B cell (primary cell): ENCODE measurements at regions not wholly inside any gene's neighbourhood (a gene's known extent, or its start where the extent isn't known, plus 50 kb on each side); places are given as distances from the start of the nearest gene placed in this dataset.

ENCODE experiments used
- ATAC-seq: fragments of 200-7000 bp; cut with Tn5 transposase; one replicate; pipeline ENCODE4 v1.10.0; 2021; ENCODE audit warnings: low read depth, mild to moderate bottlenecking, moderate number of reproducible peaks, moderate library complexity
- CTCF ChIA-PET: fragments of 350-600 bp; sonication (Branson Sonifier 250); formaldehyde crosslinking; loops from one replicate; lab custom pipeline; 2021; ENCODE audit warnings: antibody characterized with exemption, inconsistent platforms; lab: Charles Lee
- POLR2A ChIA-PET: fragments of 350-600 bp; sonication (Branson Sonifier 250); formaldehyde crosslinking; loops from one replicate; lab custom pipeline; 2021; ENCODE audit warnings: antibody characterized with exemption; lab: Charles Lee
- DNase-seq: peaks from one replicate; pipeline ENCODE4 v3.0.0; 2013
- H2AFZ ChIP-seq: 2 replicates; pipeline ENCODE4 v1.6.1; 2012; ENCODE audit warnings: mild to moderate bottlenecking, low read depth, low read length; ENCODE audit not compliant: insufficient read depth, poor library complexity, severe bottlenecking
- H3K27ac ChIP-seq, 2 donors: 1 replicate in 1 of 2; 2 replicates in 1 of 2; pipeline ENCODE4 v1.5.1; 2012 to 2013; ENCODE audit warnings: low read length in 2 of 2, mild to moderate bottlenecking in 2 of 2, moderate library complexity in 1 of 2
- H3K27me3 ChIP-seq, 4 experiments: fragments of 200-600 bp in 1 of 4; sonication (generic) in 1 of 4; replicated peaks in 1 of 4; 1 replicate in 2 of 4; 2 replicates in 2 of 4; pipeline versions ENCODE4 v1.6.1 to v1.7.0; 2013 to 2016; ENCODE audit warnings: low read length in 3 of 4, mild to moderate bottlenecking in 2 of 4, mixed read lengths in 1 of 4, moderate library complexity in 1 of 4; ENCODE audit not compliant: insufficient read depth in 4 of 4, control insufficient read depth in 3 of 4; ENCODE audit errors: control extremely low read depth in 1 of 4
- H3K36me3 ChIP-seq, 2 experiments: replicated peaks in 1 of 2; 1 replicate in 1 of 2; 2 replicates in 1 of 2; pipeline versions ENCODE4 v1.6.1 to v1.7.1; 2013; ENCODE audit warnings: low read length in 1 of 2; ENCODE audit not compliant: insufficient read depth in 2 of 2, control insufficient read depth in 1 of 2; ENCODE audit errors: control extremely low read depth in 1 of 2, extremely low read depth in 1 of 2
- H3K4me1 ChIP-seq, 2 donors: fragments of 200-600 bp in 1 of 2; sonication (generic) in 1 of 2; 1 replicate in 1 of 2; 2 replicates in 1 of 2; pipeline versions ENCODE4 v1.5.1 to v1.6.1; 2013 to 2017; ENCODE audit warnings: low read length in 2 of 2; ENCODE audit not compliant: control insufficient read depth in 2 of 2, insufficient read depth in 2 of 2
- H3K4me2 ChIP-seq: replicated peaks from 2 replicates; pipeline ENCODE3; 2012; ENCODE audit warnings: mild to moderate bottlenecking, low read depth, low read length; ENCODE audit not compliant: poor library complexity, severe bottlenecking
- H3K4me3 ChIP-seq, 5 experiments: fragments of 200-600 bp in 1 of 5; sonication (generic) in 1 of 5; 1 replicate in 3 of 5; 2 replicates in 2 of 5; pipeline versions ENCODE4 v1.5.1 to v1.7.0; 2011 to 2016; ENCODE audit warnings: low read length in 4 of 5, mild to moderate bottlenecking in 4 of 5, low read depth in 2 of 5, control low read depth in 1 of 5, moderate library complexity in 1 of 5; ENCODE audit not compliant: insufficient read depth in 1 of 5; ENCODE audit errors: control extremely low read depth in 1 of 5, extremely low read depth in 1 of 5
- H3K79me2 ChIP-seq: fragments of 200-600 bp; sonication (generic); one replicate; pipeline ENCODE4 v1.6.0; 2016; ENCODE audit warnings: low read length; ENCODE audit not compliant: control insufficient read depth, insufficient read depth
- H3K9ac ChIP-seq: fragments of 200-600 bp; sonication (generic); 2 replicates; pipeline ENCODE4 v1.6.1; 2017; ENCODE audit warnings: mild to moderate bottlenecking, low read length, moderate library complexity
- H3K9me3 ChIP-seq, 3 donors: one replicate each; pipeline versions ENCODE4 v1.6.1 to v1.7.1; 2013; ENCODE audit warnings: low read length in 2 of 3; ENCODE audit not compliant: control insufficient read depth in 2 of 3, insufficient read depth in 1 of 3; ENCODE audit errors: control extremely low read depth in 1 of 3
- H4K20me1 ChIP-seq: 2 replicates; pipeline ENCODE4 v1.6.0; 2012; ENCODE audit warnings: mild to moderate bottlenecking, low read length; ENCODE audit not compliant: insufficient read depth, control insufficient read depth, poor library complexity, severe bottlenecking
- H3K27ac Mint-ChIP-seq: one replicate; pipeline ENCODE4 v1.8.0; 2021; ENCODE audit warnings: mixed read lengths
- H3K27me3 Mint-ChIP-seq: one replicate; pipeline ENCODE4 v1.8.0; 2021; ENCODE audit warnings: mixed read lengths
- H3K4me1 Mint-ChIP-seq: one replicate; pipeline ENCODE4 v1.8.0; 2021; ENCODE audit warnings: mixed read lengths
- H3K4me3 Mint-ChIP-seq: one replicate; pipeline ENCODE4 v1.8.0; 2021; ENCODE audit warnings: mixed read lengths
- H3K9me3 Mint-ChIP-seq: one replicate; pipeline ENCODE4 v1.8.0; 2022; ENCODE audit warnings: mixed read lengths; ENCODE audit not compliant: insufficient read depth
- EZH2 ChIP-seq: IDR thresholded peaks from 2 replicates; pipeline ENCODE4 v1.6.1; 2012; ENCODE audit warnings: borderline replicate concordance, low read depth, mild to moderate bottlenecking, moderate library complexity, low read length; ENCODE audit not compliant: insufficient read depth, poor library complexity, severe bottlenecking
- WGBS: methylation state at CpG from one replicate; pipeline ENCODE4 v1.1.5; 2013; ENCODE audit warnings: missing lambda C conversion rate; ENCODE audit not compliant: insufficient coverage; 5-methylcytosine and 5-hydroxymethylcytosine counted together
- intact Hi-C: fragments of 100-400 bp; cut with micrococcal nuclease; formaldehyde crosslinking; loops from one replicate; pipeline ENCODE4 v1.10.0; 2022
- TF ChIP-seq, protein P1 (sequence below): fragments of 200-600 bp; IDR thresholded peaks from one replicate; pipeline ENCODE4 v1.8.0; 2022; ENCODE audit warnings: antibody characterized with exemption, mild to moderate bottlenecking

DNA sequence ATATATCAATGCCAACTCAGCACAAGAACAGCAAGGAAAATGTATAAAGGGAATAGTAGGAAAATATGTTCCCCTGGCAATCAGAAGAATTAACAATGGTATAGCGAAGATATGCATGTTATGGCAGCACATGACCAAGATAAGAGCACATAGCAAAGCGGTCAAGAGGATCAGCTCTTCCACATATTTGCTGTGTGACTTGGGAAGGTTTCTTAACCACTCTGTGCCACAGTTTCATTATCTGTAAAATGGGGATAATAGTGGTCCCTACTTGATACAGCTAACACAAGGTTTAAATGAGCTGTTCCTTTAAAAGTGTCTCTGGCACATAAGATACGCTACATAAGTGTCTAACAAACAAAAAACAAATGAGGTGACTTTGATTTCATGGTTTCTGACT lies 77.9 kb upstream of the PIP5K1B start:
- Histone ChIP-seq H3K27me3 (no peaks in the 10 kb centered on the region), H4K20me1 (no peaks in the 10 kb centered on the region), H3K4me2 (no peak overlapping the region), H3K27ac (no peak overlapping the region), H3K9me3 (no peaks in the 10 kb centered on the region), H2AFZ (no peak overlapping the region), H3K36me3 (no peaks in the 10 kb centered on the region), H3K4me1 (no peaks in the 10 kb centered on the region), H3K9ac (no peak overlapping the region), H3K4me3 (no peak overlapping the region), H3K79me2 (no peaks in the 10 kb centered on the region)
- Mint-ChIP-seq H3K9me3 (no peaks in the 10 kb centered on the region), H3K27ac (no peak overlapping the region), H3K27me3 (no peaks in the 10 kb centered on the region), H3K4me1 (peaks cover 6% of the 10 kb centered on the region), H3K4me3 (no peak overlapping the region)
- ATAC-seq (no peak), DNase-seq (no peak)
- 100% methylated on average over 1 of the region's 3 CpGs for WGBS
- intact Hi-C loops = no loop called here
- TF ChIP-seq, protein P1, sequence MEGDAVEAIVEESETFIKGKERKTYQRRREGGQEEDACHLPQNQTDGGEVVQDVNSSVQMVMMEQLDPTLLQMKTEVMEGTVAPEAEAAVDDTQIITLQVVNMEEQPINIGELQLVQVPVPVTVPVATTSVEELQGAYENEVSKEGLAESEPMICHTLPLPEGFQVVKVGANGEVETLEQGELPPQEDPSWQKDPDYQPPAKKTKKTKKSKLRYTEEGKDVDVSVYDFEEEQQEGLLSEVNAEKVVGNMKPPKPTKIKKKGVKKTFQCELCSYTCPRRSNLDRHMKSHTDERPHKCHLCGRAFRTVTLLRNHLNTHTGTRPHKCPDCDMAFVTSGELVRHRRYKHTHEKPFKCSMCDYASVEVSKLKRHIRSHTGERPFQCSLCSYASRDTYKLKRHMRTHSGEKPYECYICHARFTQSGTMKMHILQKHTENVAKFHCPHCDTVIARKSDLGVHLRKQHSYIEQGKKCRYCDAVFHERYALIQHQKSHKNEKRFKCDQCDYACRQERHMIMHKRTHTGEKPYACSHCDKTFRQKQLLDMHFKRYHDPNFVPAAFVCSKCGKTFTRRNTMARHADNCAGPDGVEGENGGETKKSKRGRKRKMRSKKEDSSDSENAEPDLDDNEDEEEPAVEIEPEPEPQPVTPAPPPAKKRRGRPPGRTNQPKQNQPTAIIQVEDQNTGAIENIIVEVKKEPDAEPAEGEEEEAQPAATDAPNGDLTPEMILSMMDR = no peak
- TF ChIP-seq EZH2 = no peak
- CTCF ChIA-PET = interaction anchor here (1.2 kb wide), 1 partner anchor 55 kb away, joined by 4 read pairs; no protein-coding TSS in a partner anchor
- POLR2A ChIA-PET = no interaction called here

DNA sequence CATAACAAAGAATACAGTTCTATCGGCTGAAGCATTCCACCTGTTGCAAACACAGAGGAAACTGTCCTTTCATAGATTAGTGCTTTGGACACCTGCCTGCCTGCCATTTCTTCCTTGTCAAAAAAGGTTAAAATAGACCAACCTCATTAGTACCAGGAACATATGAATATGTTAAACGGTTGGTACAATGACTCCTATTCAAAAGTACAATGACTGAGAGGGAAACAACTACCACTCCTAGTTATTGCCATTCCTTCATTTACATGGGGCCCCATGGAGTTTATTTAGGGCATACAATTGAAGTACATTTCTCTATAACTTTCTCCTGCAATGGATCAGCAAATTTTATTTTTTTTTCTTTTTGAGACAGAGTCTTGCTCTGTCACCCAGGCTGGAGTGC lies 77.4 kb upstream of the PIP5K1B start:
- CTCF ChIA-PET = no interaction called here
- TF ChIP-seq, protein P1 = no peak
- no peak for TF ChIP-seq EZH2
- H3K27ac Mint-ChIP-seq = no peak overlapping the region
- H3K27ac ChIP-seq = no peak overlapping the region
- H2AFZ ChIP-seq = no peak overlapping the region
- no peaks in the 10 kb centered on the region for H4K20me1 ChIP-seq
- WGBS = 50% methylated on average over 1 of the region's 2 CpGs
- H3K27me3 ChIP-seq = no peaks in the 10 kb centered on the region
- H3K4me1 Mint-ChIP-seq = peaks cover 6% of the 10 kb centered on the region
- no peak overlapping the region for H3K4me2 ChIP-seq
- intact Hi-C loops = no loop called here
- H3K9me3 Mint-ChIP-seq = no peaks in the 10 kb centered on the region
- no peaks in the 10 kb centered on the region for H3K36me3 ChIP-seq
- H3K9me3 ChIP-seq = no peaks in the 10 kb centered on the region
- H3K4me3 ChIP-seq = no peak overlapping the region
- ATAC-seq (no peak), DNase-seq (no peak)
- POLR2A ChIA-PET = no interaction called here
- no peaks in the 10 kb centered on the region for H3K79me2 ChIP-seq
- no peak overlapping the region for H3K9ac ChIP-seq
- no peak overlapping the region for H3K4me3 Mint-ChIP-seq
- no peaks in the 10 kb centered on the region for H3K4me1 ChIP-seq
- no peaks in the 10 kb centered on the region for H3K27me3 Mint-ChIP-seq
